H1 (cell line): ENCODE measurements at regions not wholly inside any gene's neighbourhood (a gene's known extent, or its start where the extent isn't known, plus 50 kb on each side); places are given as distances from the start of the nearest gene placed in this dataset.

ENCODE experiments used
- CTCF ChIA-PET: fragments of 300-600 bp; sonication (Branson Sonifier 250); formaldehyde crosslinking; loops from one replicate; lab custom pipeline; 2021; ENCODE audit not compliant: partially characterized antibody; lab: Charles Lee
- POLR2A ChIA-PET: fragments of 300-600 bp; sonication (Branson Sonifier 250); formaldehyde crosslinking; loops from one replicate; lab custom pipeline; 2021; ENCODE audit warnings: inconsistent platforms; ENCODE audit not compliant: partially characterized antibody; lab: Charles Lee
- DNase-seq, 2 experiments: peaks; one replicate each; pipeline versions ENCODE4 v3.0.0 to v3.0.0-alpha.2; 2010 to 2022; ENCODE audit warnings: low spot score in 2 of 2, low read depth in 1 of 2, mixed read lengths in 1 of 2
- FAIRE-seq: peaks from 2 replicates; lab custom pipeline; 2011; peaks lifted over from hg19 to GRCh38; lab: Jason Lieb, UNC
- H2AFZ ChIP-seq: 2 replicates; pipeline ENCODE4 v1.8.1; 2012; ENCODE audit warnings: low read length, inconsistent platforms
- H2AK5ac ChIP-seq: 2 replicates; pipeline ENCODE4 v1.6.1; 2013; ENCODE audit warnings: low read depth, low read length
- H2BK120ac ChIP-seq: replicated peaks from 2 replicates; pipeline ENCODE3; 2013; ENCODE audit warnings: low read depth, low read length, inconsistent platforms
- H2BK12ac ChIP-seq: 2 replicates; pipeline ENCODE4 v1.6.1; 2013; ENCODE audit warnings: low read depth, low read length
- H2BK15ac ChIP-seq: 2 replicates; pipeline ENCODE4 v1.6.1; 2013; ENCODE audit warnings: low read length
- H2BK20ac ChIP-seq: 2 replicates; pipeline ENCODE4 v1.6.1; 2013; ENCODE audit warnings: low read length
- H2BK5ac ChIP-seq: 2 replicates; pipeline ENCODE4 v1.6.1; 2013; ENCODE audit warnings: low read depth, low read length
- H3K14ac ChIP-seq: 2 replicates; pipeline ENCODE4 v1.6.1; 2013; ENCODE audit warnings: inconsistent platforms; ENCODE audit not compliant: insufficient read length
- H3K18ac ChIP-seq: 2 replicates; pipeline ENCODE4 v1.6.1; 2013; ENCODE audit warnings: low read length; ENCODE audit errors: extremely low read depth
- H3K23ac ChIP-seq: 2 replicates; pipeline ENCODE4 v1.6.1; 2013; ENCODE audit warnings: inconsistent platforms; ENCODE audit not compliant: insufficient read length
- H3K23me2 ChIP-seq: 2 replicates; pipeline ENCODE4 v1.6.1; 2013; ENCODE audit warnings: low read depth, low read length
- H3K27ac ChIP-seq: 2 replicates; pipeline ENCODE4 v1.6.1; 2011; ENCODE audit warnings: low read depth, low read length, inconsistent platforms
- H3K27me3 ChIP-seq, 4 experiments: replicated peaks in 1 of 4; 1 replicate in 1 of 4; 2 replicates in 3 of 4; pipeline versions ENCODE4 v1.6.1 to v1.8.1; 2011 to 2013; ENCODE audit warnings: low read length in 3 of 4, mild to moderate bottlenecking in 3 of 4, inconsistent platforms in 2 of 4, mixed read lengths in 2 of 4, moderate library complexity in 1 of 4; ENCODE audit not compliant: control insufficient read depth in 3 of 4, insufficient read depth in 3 of 4; ENCODE audit errors: extremely low read depth in 1 of 4
- H3K36me3 ChIP-seq, 4 experiments: 2 replicates each; pipeline versions ENCODE4 v1.6.1 to v1.8.1; 2011 to 2013; ENCODE audit warnings: mild to moderate bottlenecking in 4 of 4, low read length in 3 of 4, moderate library complexity in 2 of 4, control low read depth in 1 of 4, inconsistent platforms in 1 of 4; ENCODE audit not compliant: insufficient read depth in 4 of 4, control insufficient read depth in 2 of 4
- H3K4ac ChIP-seq: replicated peaks from 2 replicates; pipeline ENCODE3; 2013; ENCODE audit warnings: low read length, low read depth, mixed read lengths, inconsistent platforms; ENCODE audit not compliant: insufficient read length
- H3K4me1 ChIP-seq, 4 experiments: replicated peaks in 1 of 4; 1 replicate in 1 of 4; 2 replicates in 3 of 4; pipeline versions ENCODE4 v1.6.1 to v1.8.1; 2011 to 2013; ENCODE audit warnings: low read length in 3 of 4, inconsistent platforms in 2 of 4, mixed read lengths in 1 of 4; ENCODE audit not compliant: insufficient read depth in 4 of 4, control insufficient read depth in 3 of 4
- H3K4me2 ChIP-seq, 2 experiments: 2 replicates each; pipeline versions ENCODE4 v1.6.1 to v1.8.1; 2011 to 2013; ENCODE audit warnings: low read depth in 2 of 2, low read length in 2 of 2, control low read depth in 1 of 2, inconsistent platforms in 1 of 2, mild to moderate bottlenecking in 1 of 2; ENCODE audit not compliant: insufficient read depth in 1 of 2
- H3K4me3 ChIP-seq, 4 experiments: fragments of 200-600, 300-600 bp in 1 of 4; sonication (generic), shearing (Covaris generic), sonication (Bioruptor Twin) in 1 of 4; 2 replicates each; pipeline versions ENCODE4 v1.5.1 to v1.8.1; 2011 to 2016; ENCODE audit warnings: low read length in 4 of 4, low read depth in 3 of 4, control low read depth in 2 of 4, inconsistent platforms in 2 of 4, mild to moderate bottlenecking in 2 of 4, mixed read lengths in 1 of 4, moderate library complexity in 1 of 4; ENCODE audit not compliant: insufficient read depth in 2 of 4; ENCODE audit errors: extremely low read depth in 1 of 4
- H3K56ac ChIP-seq: replicated peaks from 2 replicates; pipeline ENCODE3; 2013; ENCODE audit warnings: low read depth, mild to moderate bottlenecking, mixed read lengths, low read length, inconsistent platforms; ENCODE audit not compliant: insufficient read length
- H3K79me1 ChIP-seq: 2 replicates; pipeline ENCODE4 v1.6.1; 2013; ENCODE audit warnings: low read depth, low read length, control low read depth
- H3K79me2 ChIP-seq, 2 experiments: 2 replicates each; pipeline versions ENCODE4 v1.6.1 to v1.8.1; 2012 to 2013; ENCODE audit warnings: low read length in 2 of 2, mild to moderate bottlenecking in 2 of 2, inconsistent platforms in 1 of 2; ENCODE audit not compliant: insufficient read depth in 2 of 2, control insufficient read depth in 1 of 2
- H3K9ac ChIP-seq, 4 experiments: replicated peaks in 1 of 4; 1 replicate in 1 of 4; 2 replicates in 3 of 4; pipeline versions ENCODE4 v1.6.1 to v1.8.1; 2011 to 2013; ENCODE audit warnings: low read depth in 3 of 4, low read length in 3 of 4, control low read depth in 2 of 4, mild to moderate bottlenecking in 2 of 4, moderate library complexity in 2 of 4, inconsistent platforms in 1 of 4; ENCODE audit errors: extremely low read depth in 1 of 4
- H3K9me3 ChIP-seq, 2 experiments: 2 replicates each; pipeline versions ENCODE4 v1.6.1 to v1.8.1; 2012 to 2013; ENCODE audit warnings: mild to moderate bottlenecking in 2 of 2, moderate library complexity in 2 of 2, control low read depth in 1 of 2, inconsistent platforms in 1 of 2, low read depth in 1 of 2, low read length in 1 of 2, mixed read lengths in 1 of 2; ENCODE audit not compliant: insufficient read depth in 2 of 2
- H4K20me1 ChIP-seq, 2 experiments: replicated peaks in 1 of 2; 2 replicates each; pipeline versions ENCODE3 to v1.8.1; 2011 to 2013; ENCODE audit warnings: inconsistent platforms in 2 of 2, low read length in 2 of 2, mild to moderate bottlenecking in 1 of 2; ENCODE audit not compliant: insufficient read depth in 2 of 2, control insufficient read depth in 1 of 2
- H4K5ac ChIP-seq: 2 replicates; pipeline ENCODE4 v1.6.1; 2013; ENCODE audit warnings: low read length, low read depth, mixed read lengths, inconsistent platforms; ENCODE audit not compliant: insufficient read length
- H4K8ac ChIP-seq: 2 replicates; pipeline ENCODE4 v1.8.0; 2013; ENCODE audit warnings: mild to moderate bottlenecking, moderate library complexity, low read length, inconsistent platforms; ENCODE audit not compliant: insufficient read depth; ENCODE audit errors: extremely low read depth
- H4K91ac ChIP-seq: replicated peaks from 2 replicates; pipeline ENCODE3; 2013; ENCODE audit warnings: low read length, mixed read lengths, inconsistent platforms; ENCODE audit not compliant: insufficient read length
- BCL11A ChIP-seq, 2 experiments: IDR thresholded peaks; one replicate each; pipeline ENCODE4 v1.6.1; 2011; ENCODE audit warnings: low read depth in 2 of 2, low read length in 2 of 2, mild to moderate bottlenecking in 2 of 2
- CBX8 ChIP-seq: fragments of 300-800, 300-1000 bp; sonication (generic); IDR thresholded peaks from 2 replicates; pipeline ENCODE4 v1.7.1; 2016; ENCODE audit warnings: low read depth, low read length, borderline replicate concordance
- CEBPB ChIP-seq: IDR thresholded peaks from 2 replicates; pipeline ENCODE4 v1.6.1; 2012; ENCODE audit warnings: low read depth, low read length
- JUN ChIP-seq: IDR thresholded peaks from 2 replicates; pipeline ENCODE4 v1.6.1; 2011; ENCODE audit warnings: low read depth, mild to moderate bottlenecking, improper control_type of control experiment, low read length
- KDM4A ChIP-seq: IDR thresholded peaks from one replicate; pipeline ENCODE4 v1.7.1; 2012; ENCODE audit warnings: low read depth, mild to moderate bottlenecking, moderate library complexity, low read length, inconsistent platforms; ENCODE audit not compliant: severe bottlenecking
- NANOG ChIP-seq: IDR thresholded peaks from 2 replicates; pipeline ENCODE4 v1.6.1; 2011; ENCODE audit warnings: low read length, low read depth, mild to moderate bottlenecking, inconsistent platforms; ENCODE audit not compliant: insufficient read depth, poor library complexity, severe bottlenecking
- RAD21 ChIP-seq, 2 experiments: IDR thresholded peaks in 1 of 2; conservative IDR thresholded peaks in 1 of 2; 2 replicates each; pipeline ENCODE4 v1.6.1; 2011; ENCODE audit warnings: low read depth in 2 of 2, low read length in 2 of 2, improper control_type of control experiment in 1 of 2, inconsistent platforms in 1 of 2, mild to moderate bottlenecking in 1 of 2, moderate library complexity in 1 of 2
- RXRA ChIP-seq: IDR thresholded peaks from 2 replicates; pipeline ENCODE4 v1.6.1; 2011; ENCODE audit warnings: low read depth, mild to moderate bottlenecking, low read length, moderate library complexity; ENCODE audit not compliant: insufficient read depth
- SAP30 ChIP-seq: fragments of 300-600 bp; sonication (generic); IDR thresholded peaks from 2 replicates; pipeline ENCODE4 v1.7.1; 2012; ENCODE audit warnings: low read length, moderate library complexity, mild to moderate bottlenecking, inconsistent platforms; ENCODE audit not compliant: insufficient read depth, insufficient replicate concordance
- SIN3A ChIP-seq, 2 experiments: IDR thresholded peaks in 1 of 2; conservative IDR thresholded peaks in 1 of 2; 2 replicates each; pipeline ENCODE4 v1.6.1; 2011 to 2012; ENCODE audit warnings: low read length in 2 of 2, improper control_type of control experiment in 1 of 2, low read depth in 1 of 2, mild to moderate bottlenecking in 1 of 2
- SIRT6 ChIP-seq: IDR thresholded peaks from one replicate; pipeline ENCODE4 v1.7.1; 2012; ENCODE audit warnings: low read length, inconsistent platforms
- SRF ChIP-seq: IDR thresholded peaks from 2 replicates; pipeline ENCODE4 v1.6.1; 2011; ENCODE audit warnings: mild to moderate bottlenecking, low read depth, low read length, moderate library complexity
- TAF7 ChIP-seq: optimal IDR thresholded peaks from 2 replicates; pipeline ENCODE3; 2011; ENCODE audit warnings: low read depth, mild to moderate bottlenecking, inconsistent platforms, low read length, moderate library complexity, borderline replicate concordance
- WGBS, 2 experiments: shearing (Covaris generic) in 1 of 2; methylation state at CpG; one replicate each; pipeline versions ENCODE4 v1.1.6 to v1.1.7; 2013 to 2015; ENCODE audit warnings: low lambda C conversion rate in 2 of 2, mixed read lengths in 2 of 2, inconsistent platforms in 1 of 2, low coverage in 1 of 2, missing lambda C conversion rate in 1 of 2; ENCODE audit not compliant: insufficient replicate concordance in 2 of 2, insufficient coverage in 1 of 2, insufficient read length in 1 of 2; ENCODE audit errors: extremely low coverage in 1 of 2, missing lambda C conversion rate in 1 of 2; 5-methylcytosine and 5-hydroxymethylcytosine counted together

- no peak overlapping the region for H3K27ac ChIP-seq
- no peak overlapping the region for H3K18ac ChIP-seq
- no peak overlapping the region for H2BK120ac ChIP-seq
- H3K27me3 ChIP-seq, result no peaks in the 10 kb centered on the region
- FAIRE-seq (no peak), DNase-seq (peak in 1 of 2 experiments; percentile 10)
- H4K20me1 ChIP-seq, result no peaks in the 10 kb centered on the region
- no peak overlapping the region for H3K9ac ChIP-seq
- WGBS, 2 experiments, result 56% methylated on average over 3 of the region's 10 CpGs; no CpG with 5 or more reads in 1 of the 2 experiments
- H3K23me2 ChIP-seq, result no peaks in the 10 kb centered on the region
- no peaks in the 10 kb centered on the region for H3K79me2 ChIP-seq
- no peak overlapping the region for H3K4ac ChIP-seq
- H2AFZ ChIP-seq, result no peak overlapping the region
- no peaks in the 10 kb centered on the region for H3K79me1 ChIP-seq
- no peak overlapping the region for H2BK15ac ChIP-seq
- no peak overlapping the region; a peak in 1 of 4 replicates for H3K4me2 ChIP-seq
- H3K9me3 ChIP-seq, result no peaks in the 10 kb centered on the region
- H2BK5ac ChIP-seq, result no peak overlapping the region
- no peak overlapping the region for H3K4me3 ChIP-seq
- no peak overlapping the region for H2BK12ac ChIP-seq
- no peak overlapping the region for H2BK20ac ChIP-seq
- POLR2A ChIA-PET, result no interaction called here
- no peaks in the 10 kb centered on the region for H3K36me3 ChIP-seq
- H4K5ac ChIP-seq, result no peak overlapping the region
- peaks cover 0 to 3% (median 0%) of the 10 kb centered on the region in 4 experiments; a peak in 3 of 7 replicates for H3K4me1 ChIP-seq
- H4K91ac ChIP-seq, result no peak overlapping the region
- no peak overlapping the region for H3K56ac ChIP-seq
- H4K8ac ChIP-seq, result no peak overlapping the region
- CTCF ChIA-PET, result interaction anchor here (0.6 to 1.1 kb wide), 5 partner anchors 8 to 183 kb away, joined by 3 to 4 read pairs (median 4); no protein-coding TSS in a partner anchor
- no peak overlapping the region for H2AK5ac ChIP-seq
- no peak overlapping the region for H3K14ac ChIP-seq
- no peak overlapping the region for H3K23ac ChIP-seq
- TF ChIP-seq RXRA (no peak), SIRT6 (no peak), KDM4A (no peak), CEBPB (peak; percentile 37; the same call in 1 of the 2 replicates), SAP30 (no peak), RAD21 (IDR thresholded peaks at IDR 0.05 in 1 of 2, conservative IDR thresholded peaks at IDR 0.05 in 1 of 2; ENCODE audit: low read depth in 2 of 2, low read length in 2 of 2) (peak; percentile 62 to 77), TAF7 (no peak), SRF (no peak), BCL11A (IDR thresholded peaks at IDR 0.05; ENCODE audit: low read depth in 2 of 2, low read length in 2 of 2) (no peak), CBX8 (no peak), JUN (no peak), NANOG (no peak), SIN3A (conservative IDR thresholded peaks at IDR 0.05 in 1 of 2, IDR thresholded peaks at IDR 0.05 in 1 of 2; ENCODE audit: low read depth in 1 of 2, low read length in 2 of 2) (no peak)
Measured at GRCh38 chr16:49000594-49000993, 281.0 kb downstream of the CBLN1 start.
